Smooth muscle cell (in vitro differentiated cells): ENCODE measurements at regions not wholly inside any gene's neighbourhood (a gene's known extent, or its start where the extent isn't known, plus 50 kb on each side); places are given as distances from the start of the nearest gene placed in this dataset.
A peak's percentile ranks its signal among the peaks of the same experiment; 100 is the strongest.

Experiments
- DNase-seq: peaks from one replicate; lab custom pipeline; 2025; ENCODE audit not compliant: unreplicated experiment; lab: John Stamatoyannopoulos, UW
- H2AFZ ChIP-seq: fragments of 200-600 bp; sonication (generic); 2 replicates; pipeline ENCODE4 v1.6.0; 2016; ENCODE audit warnings: antibody characterized with exemption, low read depth, mild to moderate bottlenecking
- H3F3A ChIP-seq: fragments of 200-600 bp; sonication (generic); 2 replicates; pipeline ENCODE4 v1.6.0; 2017; ENCODE audit warnings: antibody characterized with exemption, low read depth
- H3K27ac ChIP-seq: fragments of 200-600 bp; sonication (generic); 2 replicates; pipeline ENCODE4 v1.5.1; 2016; ENCODE audit warnings: low read depth, mild to moderate bottlenecking
- H3K27me3 ChIP-seq: fragments of 200-600 bp; sonication (generic); 2 replicates; pipeline ENCODE4 v1.6.1; 2016; ENCODE audit warnings: low read depth, mild to moderate bottlenecking
- H3K36me3 ChIP-seq: fragments of 200-600 bp; sonication (generic); 2 replicates; pipeline ENCODE4 v1.5.1; 2016; ENCODE audit warnings: low read depth
- H3K4me1 ChIP-seq: fragments of 200-600 bp; sonication (generic); 2 replicates; pipeline ENCODE4 v1.5.1; 2016; ENCODE audit warnings: low read depth
- H3K4me2 ChIP-seq: fragments of 200-600 bp; sonication (generic); 2 replicates; pipeline ENCODE4 v1.6.0; 2016; ENCODE audit warnings: mild to moderate bottlenecking
- H3K4me3 ChIP-seq: fragments of 200-600 bp; sonication (generic); 2 replicates; pipeline ENCODE4 v1.5.1; 2016; ENCODE audit warnings: mild to moderate bottlenecking
- H3K79me2 ChIP-seq: fragments of 200-600 bp; sonication (generic); 2 replicates; pipeline ENCODE4 v1.6.0; 2016; ENCODE audit warnings: low read depth, mild to moderate bottlenecking
- H3K9ac ChIP-seq: fragments of 200-600 bp; sonication (generic); 2 replicates; pipeline ENCODE4 v1.6.0; 2016; ENCODE audit warnings: low read depth
- H3K9me3 ChIP-seq: fragments of 200-600 bp; sonication (generic); replicated peaks from 2 replicates; pipeline ENCODE4 v1.5.1; 2016; ENCODE audit warnings: low read depth
- H4K20me1 ChIP-seq: fragments of 200-600 bp; sonication (generic); 2 replicates; pipeline ENCODE4 v1.6.0; 2016; ENCODE audit warnings: low read depth
- WGBS: methylation state at CpG from one replicate; pipeline ENCODE4 v1.1.7; 2016; ENCODE audit warnings: low lambda C conversion rate; 5-methylcytosine and 5-hydroxymethylcytosine counted together
- TF ChIP-seq, protein P1 (sequence below): fragments of 200-600 bp; sonication (generic); IDR thresholded peaks from 2 replicates; pipeline ENCODE4 v1.5.1; 2017; ENCODE audit warnings: borderline replicate concordance, mild to moderate bottlenecking, antibody characterized with exemption; ENCODE audit not compliant: insufficient read depth, poor library complexity, severe bottlenecking

GRCh38 chr5:71907001-71907588 lies 188.0 kb downstream of the CARTPT start:
- Histone ChIP-seq H3K27me3 (no peaks in the 10 kb centered on the region), H2AFZ (peak overlapping the region; percentile 93), H3K9me3 (no peaks in the 10 kb centered on the region), H3K4me1 (peaks cover 18% of the 10 kb centered on the region), H3K36me3 (no peaks in the 10 kb centered on the region), H4K20me1 (no peaks in the 10 kb centered on the region), H3F3A (peaks cover 10% of the 10 kb centered on the region), H3K4me3 (no peak overlapping the region), H3K27ac (peak overlapping the region; percentile 74), H3K9ac (peak overlapping the region; percentile 21), H3K4me2 (peak overlapping the region; percentile 51), H3K79me2 (no peaks in the 10 kb centered on the region)
- no peak for DNase-seq
- TF ChIP-seq, protein P1, sequence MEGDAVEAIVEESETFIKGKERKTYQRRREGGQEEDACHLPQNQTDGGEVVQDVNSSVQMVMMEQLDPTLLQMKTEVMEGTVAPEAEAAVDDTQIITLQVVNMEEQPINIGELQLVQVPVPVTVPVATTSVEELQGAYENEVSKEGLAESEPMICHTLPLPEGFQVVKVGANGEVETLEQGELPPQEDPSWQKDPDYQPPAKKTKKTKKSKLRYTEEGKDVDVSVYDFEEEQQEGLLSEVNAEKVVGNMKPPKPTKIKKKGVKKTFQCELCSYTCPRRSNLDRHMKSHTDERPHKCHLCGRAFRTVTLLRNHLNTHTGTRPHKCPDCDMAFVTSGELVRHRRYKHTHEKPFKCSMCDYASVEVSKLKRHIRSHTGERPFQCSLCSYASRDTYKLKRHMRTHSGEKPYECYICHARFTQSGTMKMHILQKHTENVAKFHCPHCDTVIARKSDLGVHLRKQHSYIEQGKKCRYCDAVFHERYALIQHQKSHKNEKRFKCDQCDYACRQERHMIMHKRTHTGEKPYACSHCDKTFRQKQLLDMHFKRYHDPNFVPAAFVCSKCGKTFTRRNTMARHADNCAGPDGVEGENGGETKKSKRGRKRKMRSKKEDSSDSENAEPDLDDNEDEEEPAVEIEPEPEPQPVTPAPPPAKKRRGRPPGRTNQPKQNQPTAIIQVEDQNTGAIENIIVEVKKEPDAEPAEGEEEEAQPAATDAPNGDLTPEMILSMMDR, result no peak
- 69% methylated on average over 3 of the region's 3 CpGs for WGBS

DNA sequence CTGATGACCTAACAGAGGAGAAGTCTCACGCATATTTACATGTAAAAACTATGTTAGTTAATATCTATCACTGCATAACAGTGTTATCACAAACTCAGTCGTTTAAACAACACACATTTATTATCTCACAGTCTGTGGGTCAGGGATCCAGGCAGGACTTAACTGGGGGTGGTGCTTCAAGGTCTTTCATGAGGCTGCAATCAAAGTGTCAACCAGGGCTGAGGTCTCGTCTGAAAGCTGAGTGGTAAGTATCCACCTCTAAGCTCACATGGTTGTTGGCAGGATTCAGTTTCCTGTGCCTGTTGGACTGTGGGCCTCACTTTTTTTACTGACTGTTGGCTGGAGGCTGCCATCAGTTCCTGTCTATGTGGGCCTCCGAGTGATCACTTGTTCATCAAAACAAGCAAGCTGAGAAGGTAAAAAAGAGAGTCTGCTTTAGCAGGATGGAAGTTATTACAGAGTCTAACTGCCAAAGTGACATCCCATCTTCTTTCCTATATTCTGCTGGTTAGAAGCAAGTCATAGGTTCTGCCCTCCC lies 188.6 kb downstream of the CARTPT start:
- Histone ChIP-seq H3K4me2 (peak overlapping the region; percentile 33), H3K27ac (peak overlapping the region; percentile 74), H3K4me1 (peaks cover 18% of the 10 kb centered on the region), H3K9me3 (no peaks in the 10 kb centered on the region), H3K4me3 (no peak overlapping the region), H3K79me2 (no peaks in the 10 kb centered on the region), H3K27me3 (no peaks in the 10 kb centered on the region), H3F3A (peaks cover 10% of the 10 kb centered on the region), H3K36me3 (no peaks in the 10 kb centered on the region), H4K20me1 (no peaks in the 10 kb centered on the region), H2AFZ (peak overlapping the region; percentile 93), H3K9ac (peak overlapping the region; percentile 21)
- no peak for DNase-seq
- TF ChIP-seq, protein P1, result no peak
- WGBS, result 37% methylated on average over 4 of the region's 4 CpGs

DNA sequence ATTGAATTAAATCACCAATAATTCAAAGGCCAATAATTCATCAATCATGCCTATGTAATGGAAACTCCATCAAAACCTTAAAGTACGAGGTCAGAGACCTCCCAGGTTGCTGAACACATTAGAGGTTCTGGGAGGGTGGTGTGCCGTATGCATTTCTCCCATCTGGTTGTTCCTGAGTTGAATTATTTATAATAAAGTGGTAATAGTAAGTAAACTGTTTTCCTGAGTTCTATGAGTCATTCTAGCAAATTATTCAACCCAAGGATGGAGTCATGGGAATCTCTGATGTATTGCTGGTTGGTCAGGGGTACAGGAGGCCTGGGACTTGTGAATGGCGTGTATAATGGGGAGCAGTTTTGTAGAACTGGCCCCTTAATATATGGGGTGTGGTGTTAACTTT lies 191.7 kb downstream of the CARTPT start:
- Histone ChIP-seq H3F3A (peaks cover 10% of the 10 kb centered on the region), H3K79me2 (no peaks in the 10 kb centered on the region), H2AFZ (no peak overlapping the region), H3K4me3 (no peak overlapping the region), H4K20me1 (no peaks in the 10 kb centered on the region), H3K9ac (no peak overlapping the region), H3K4me2 (no peak overlapping the region), H3K9me3 (no peaks in the 10 kb centered on the region), H3K36me3 (no peaks in the 10 kb centered on the region), H3K4me1 (peaks cover 18% of the 10 kb centered on the region), H3K27me3 (no peaks in the 10 kb centered on the region), H3K27ac (no peak overlapping the region)
- TF ChIP-seq, protein P1, result no peak
- WGBS, result 89% methylated on average over 3 of the region's 3 CpGs
- DNase-seq, result no peak

- H3K4me1 ChIP-seq, result peaks cover 8% of the 10 kb centered on the region
- no peak overlapping the region for H3K9ac ChIP-seq
- TF ChIP-seq, protein P1, result no peak
- no peak overlapping the region for H3K4me2 ChIP-seq
- H3K4me3 ChIP-seq, result no peak overlapping the region
- H3K27me3 ChIP-seq, result no peaks in the 10 kb centered on the region
- DNase-seq, result no peak
- no peaks in the 10 kb centered on the region for H3K36me3 ChIP-seq
- no peaks in the 10 kb centered on the region for H3K9me3 ChIP-seq
- H3K79me2 ChIP-seq, result no peaks in the 10 kb centered on the region
- H3F3A ChIP-seq, result peaks cover 6% of the 10 kb centered on the region
- WGBS, result 95% methylated on average over 1 of the region's 1 CpG
- no peaks in the 10 kb centered on the region for H4K20me1 ChIP-seq
- no peak overlapping the region for H3K27ac ChIP-seq
- H2AFZ ChIP-seq, result no peak overlapping the region
Observed at GRCh38 chr5:71912021-71912420, 192.9 kb downstream of the CARTPT start.
